ENCODE measurements at regions not wholly inside any gene's neighbourhood (a gene's known extent, or its start where the extent isn't known, plus 50 kb on each side); places are given as distances from the start of the nearest gene placed in this dataset.

- TF ChIP-seq, protein P1, sequence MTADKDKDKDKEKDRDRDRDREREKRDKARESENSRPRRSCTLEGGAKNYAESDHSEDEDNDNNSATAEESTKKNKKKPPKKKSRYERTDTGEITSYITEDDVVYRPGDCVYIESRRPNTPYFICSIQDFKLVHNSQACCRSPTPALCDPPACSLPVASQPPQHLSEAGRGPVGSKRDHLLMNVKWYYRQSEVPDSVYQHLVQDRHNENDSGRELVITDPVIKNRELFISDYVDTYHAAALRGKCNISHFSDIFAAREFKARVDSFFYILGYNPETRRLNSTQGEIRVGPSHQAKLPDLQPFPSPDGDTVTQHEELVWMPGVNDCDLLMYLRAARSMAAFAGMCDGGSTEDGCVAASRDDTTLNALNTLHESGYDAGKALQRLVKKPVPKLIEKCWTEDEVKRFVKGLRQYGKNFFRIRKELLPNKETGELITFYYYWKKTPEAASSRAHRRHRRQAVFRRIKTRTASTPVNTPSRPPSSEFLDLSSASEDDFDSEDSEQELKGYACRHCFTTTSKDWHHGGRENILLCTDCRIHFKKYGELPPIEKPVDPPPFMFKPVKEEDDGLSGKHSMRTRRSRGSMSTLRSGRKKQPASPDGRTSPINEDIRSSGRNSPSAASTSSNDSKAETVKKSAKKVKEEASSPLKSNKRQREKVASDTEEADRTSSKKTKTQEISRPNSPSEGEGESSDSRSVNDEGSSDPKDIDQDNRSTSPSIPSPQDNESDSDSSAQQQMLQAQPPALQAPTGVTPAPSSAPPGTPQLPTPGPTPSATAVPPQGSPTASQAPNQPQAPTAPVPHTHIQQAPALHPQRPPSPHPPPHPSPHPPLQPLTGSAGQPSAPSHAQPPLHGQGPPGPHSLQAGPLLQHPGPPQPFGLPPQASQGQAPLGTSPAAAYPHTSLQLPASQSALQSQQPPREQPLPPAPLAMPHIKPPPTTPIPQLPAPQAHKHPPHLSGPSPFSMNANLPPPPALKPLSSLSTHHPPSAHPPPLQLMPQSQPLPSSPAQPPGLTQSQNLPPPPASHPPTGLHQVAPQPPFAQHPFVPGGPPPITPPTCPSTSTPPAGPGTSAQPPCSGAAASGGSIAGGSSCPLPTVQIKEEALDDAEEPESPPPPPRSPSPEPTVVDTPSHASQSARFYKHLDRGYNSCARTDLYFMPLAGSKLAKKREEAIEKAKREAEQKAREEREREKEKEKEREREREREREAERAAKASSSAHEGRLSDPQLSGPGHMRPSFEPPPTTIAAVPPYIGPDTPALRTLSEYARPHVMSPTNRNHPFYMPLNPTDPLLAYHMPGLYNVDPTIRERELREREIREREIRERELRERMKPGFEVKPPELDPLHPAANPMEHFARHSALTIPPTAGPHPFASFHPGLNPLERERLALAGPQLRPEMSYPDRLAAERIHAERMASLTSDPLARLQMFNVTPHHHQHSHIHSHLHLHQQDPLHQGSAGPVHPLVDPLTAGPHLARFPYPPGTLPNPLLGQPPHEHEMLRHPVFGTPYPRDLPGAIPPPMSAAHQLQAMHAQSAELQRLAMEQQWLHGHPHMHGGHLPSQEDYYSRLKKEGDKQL (CRISPR knock-in tag; IDR thresholded peaks at IDR 0.05; ENCODE audit: low read depth), result no peak
- no peak for TF ChIP-seq YEATS4 (CRISPR knock-in tag; IDR thresholded peaks at IDR 0.05; ENCODE audit: borderline replicate concordance)
- no peak for TF ChIP-seq SUZ12 (IDR thresholded peaks at IDR 0.05; ENCODE audit: low read depth, low read length)
- no peak for TF ChIP-seq SRY (CRISPR knock-in tag; IDR thresholded peaks at IDR 0.05)
- no peak for TF ChIP-seq NFE2L1 (CRISPR knock-in tag; IDR thresholded peaks at IDR 0.05; ENCODE audit: borderline replicate concordance)
- TF ChIP-seq IRF1 (CRISPR knock-in tag; IDR thresholded peaks at IDR 0.05; ENCODE audit: low read depth), result no peak
- TF ChIP-seq, protein P2, sequence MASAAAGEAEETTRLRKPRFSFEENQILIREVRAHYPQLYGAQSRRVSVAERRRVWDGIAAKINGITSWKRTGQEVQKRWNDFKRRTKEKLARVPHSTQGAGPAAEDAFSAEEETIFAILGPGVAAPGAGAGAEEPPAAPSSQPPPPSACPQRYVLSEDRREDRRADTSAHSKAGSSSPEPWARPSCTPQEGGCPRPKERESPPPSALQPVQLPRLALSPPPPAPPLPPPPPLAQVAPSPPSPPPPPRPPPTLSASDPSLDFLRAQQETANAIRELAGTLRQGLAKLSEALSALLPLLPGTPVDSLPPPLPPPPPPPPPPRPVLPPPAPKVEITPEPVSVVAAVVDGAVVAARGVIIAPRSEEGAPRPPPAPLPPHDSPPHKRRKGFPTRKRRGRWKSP (CRISPR knock-in tag; IDR thresholded peaks at IDR 0.05), result no peak
- TF ChIP-seq PLRG1 (conservative IDR thresholded peaks at IDR 0.05), result no peak
- TF ChIP-seq HHEX (CRISPR knock-in tag; IDR thresholded peaks at IDR 0.05), result no peak
- no peak for TF ChIP-seq SPEN (CRISPR knock-in tag; IDR thresholded peaks at IDR 0.05; ENCODE audit: low read depth)
- no peak for TF ChIP-seq THYN1 (CRISPR knock-in tag; IDR thresholded peaks at IDR 0.05; ENCODE audit: borderline replicate concordance, low read depth)
- no peak for TF ChIP-seq BATF2 (CRISPR knock-in tag; IDR thresholded peaks at IDR 0.05)
- TF ChIP-seq ZNF720 (CRISPR knock-in tag; IDR thresholded peaks at IDR 0.05), result no peak
- no peak for TF ChIP-seq KLF16 (CRISPR knock-in tag; IDR thresholded peaks at IDR 0.05)
- TF ChIP-seq, protein P3, sequence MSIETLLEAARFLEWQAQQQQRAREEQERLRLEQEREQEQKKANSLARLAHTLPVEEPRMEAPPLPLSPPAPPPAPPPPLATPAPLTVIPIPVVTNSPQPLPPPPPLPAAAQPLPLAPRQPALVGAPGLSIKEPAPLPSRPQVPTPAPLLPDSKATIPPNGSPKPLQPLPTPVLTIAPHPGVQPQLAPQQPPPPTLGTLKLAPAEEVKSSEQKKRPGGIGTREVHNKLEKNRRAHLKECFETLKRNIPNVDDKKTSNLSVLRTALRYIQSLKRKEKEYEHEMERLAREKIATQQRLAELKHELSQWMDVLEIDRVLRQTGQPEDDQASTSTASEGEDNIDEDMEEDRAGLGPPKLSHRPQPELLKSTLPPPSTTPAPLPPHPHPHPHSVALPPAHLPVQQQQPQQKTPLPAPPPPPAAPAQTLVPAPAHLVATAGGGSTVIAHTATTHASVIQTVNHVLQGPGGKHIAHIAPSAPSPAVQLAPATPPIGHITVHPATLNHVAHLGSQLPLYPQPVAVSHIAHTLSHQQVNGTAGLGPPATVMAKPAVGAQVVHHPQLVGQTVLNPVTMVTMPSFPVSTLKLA (IDR thresholded peaks at IDR 0.05), result no peak
- TF ChIP-seq RFX3 (CRISPR knock-in tag; IDR thresholded peaks at IDR 0.05), result no peak
- peak; percentile 50; the same call in 1 of the 2 replicates for TF ChIP-seq MED1 (CRISPR knock-in tag; IDR thresholded peaks at IDR 0.05)
- no peak for TF ChIP-seq ZNF383 (CRISPR knock-in tag; IDR thresholded peaks at IDR 0.05; ENCODE audit: borderline replicate concordance)
- TF ChIP-seq NR0B2 (CRISPR knock-in tag; IDR thresholded peaks at IDR 0.05), result no peak
These were observed 68.9 kb upstream of the PCSK6 start (continued) for GRCh38 chr15:101558221-101558941.
